NCI-H2196 (cell line): ENCODE measurements at regions not wholly inside any gene's neighbourhood (a gene's known extent, or its start where the extent isn't known, plus 50 kb on each side); places are given as distances from the start of the nearest gene placed in this dataset.

ENCODE experiments used
- DNase-seq: peaks from one replicate; lab custom pipeline; 2025; ENCODE audit not compliant: unreplicated experiment; lab: John Stamatoyannopoulos, UW

DNA sequence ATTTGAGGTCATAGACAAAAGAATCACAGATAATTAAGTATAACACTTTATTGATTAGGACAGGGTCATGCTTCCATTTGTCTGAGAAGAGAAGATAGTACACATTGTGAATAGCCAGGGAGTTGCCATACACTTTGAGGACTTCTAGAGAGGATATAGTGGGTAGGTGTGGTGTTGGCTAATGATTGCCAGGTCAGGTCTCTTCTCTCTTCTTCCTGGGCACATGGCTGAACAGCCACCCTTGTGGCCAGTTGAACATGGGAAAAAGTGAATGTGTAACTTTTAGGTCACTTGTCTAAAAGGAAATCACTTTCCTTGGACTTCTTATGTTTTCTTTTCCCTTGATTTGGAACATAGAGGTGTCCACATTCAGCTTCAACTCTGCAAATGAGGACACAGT lies 772.1 kb upstream of the MAP3K7 start:
- DNase-seq, result no peak

- DNase-seq, result no peak
These were observed 766.0 kb upstream of the MAP3K7 start for GRCh38 chr6:91352878-91353277.

GRCh38 chr6:91352321-91352720 lies 765.4 kb upstream of the MAP3K7 start:
- no peak for DNase-seq

GRCh38 chr6:91350146-91350908 lies 763.5 kb upstream of the MAP3K7 start:
- DNase-seq, result no peak

- no peak for DNase-seq
These were observed 754.6 kb upstream of the MAP3K7 start for GRCh38 chr6:91341473-91341872.

- DNase-seq, result no peak
These were observed 754.1 kb upstream of the MAP3K7 start for GRCh38 chr6:91340896-91341395.

DNA sequence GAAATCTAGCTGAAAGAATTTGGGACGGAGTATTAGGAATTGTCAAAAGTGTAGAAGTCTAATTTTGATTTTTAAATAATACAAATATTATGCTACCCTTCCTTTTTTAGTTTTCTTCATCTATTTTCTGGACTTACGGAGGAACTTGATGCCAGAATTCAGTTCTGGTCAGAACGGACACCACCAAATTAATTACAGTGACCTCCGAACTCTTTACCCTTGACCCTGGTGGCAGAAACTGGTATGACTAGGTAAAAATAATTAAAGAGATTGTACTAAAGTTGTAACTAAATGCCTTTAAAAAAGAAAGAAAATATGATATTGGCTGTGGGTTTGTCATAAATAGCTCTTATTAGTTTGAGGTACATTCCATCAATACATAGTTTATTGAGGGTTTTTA lies 751.1 kb upstream of the MAP3K7 start:
- DNase-seq, result no peak

DNA sequence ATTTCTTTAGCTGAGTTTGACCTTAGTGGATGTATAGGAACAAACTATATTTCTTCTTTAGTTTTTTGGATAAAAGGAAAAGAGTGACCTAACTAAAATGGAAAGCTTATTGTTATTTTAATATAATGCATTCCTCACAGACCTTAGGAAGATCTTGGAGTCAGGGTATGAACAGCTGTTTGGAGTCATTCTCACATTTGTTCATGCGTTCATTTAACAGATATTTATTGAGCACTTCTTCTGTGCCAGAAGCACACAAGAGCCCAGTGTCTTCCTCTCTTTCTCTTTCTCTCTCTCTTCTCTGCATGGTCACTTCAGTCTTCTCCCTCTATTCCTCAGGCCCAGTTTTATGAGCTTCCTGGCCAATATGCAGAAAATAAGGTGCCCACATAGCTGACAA lies 744.0 kb upstream of the MAP3K7 start:
- DNase-seq, result no peak

DNA sequence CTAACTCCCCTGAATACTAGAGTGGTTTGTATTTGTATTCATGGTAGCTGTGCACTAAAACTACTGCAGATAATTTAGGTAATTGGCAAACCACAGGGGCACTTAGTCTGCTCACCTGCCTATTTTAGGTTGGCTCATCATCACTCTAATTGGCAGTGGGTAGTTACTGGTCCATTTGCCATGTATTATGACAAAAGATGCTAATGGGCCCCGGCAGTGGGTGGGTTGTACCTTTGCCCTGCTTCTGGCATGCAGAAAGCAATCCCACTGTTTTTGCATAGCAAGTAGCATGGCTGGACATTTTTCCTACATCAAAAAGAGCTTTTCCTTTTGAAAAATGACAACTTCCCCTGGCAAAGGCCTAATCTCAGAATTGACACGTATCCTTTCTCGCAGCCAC lies 741.4 kb upstream of the MAP3K7 start:
- DNase-seq, result no peak

DNA sequence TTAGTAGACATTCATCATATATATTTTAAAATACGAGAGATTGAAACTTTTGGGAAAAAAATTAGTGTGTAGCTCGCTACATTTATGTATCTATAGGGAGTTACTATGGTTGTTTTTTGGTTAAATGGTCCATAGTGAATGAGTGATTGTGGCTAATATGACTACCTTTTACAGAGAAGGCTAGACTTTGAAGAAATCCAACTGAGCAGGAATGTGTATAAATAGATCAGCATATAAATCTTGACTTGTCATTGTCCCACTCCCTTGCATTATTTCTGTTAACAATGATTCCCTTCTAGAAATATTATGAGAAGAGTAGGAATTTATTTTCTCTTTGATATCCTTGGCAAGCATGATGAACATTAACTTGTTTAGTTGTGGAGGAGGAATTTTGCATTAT lies 737.8 kb upstream of the MAP3K7 start:
- DNase-seq, result no peak

DNA sequence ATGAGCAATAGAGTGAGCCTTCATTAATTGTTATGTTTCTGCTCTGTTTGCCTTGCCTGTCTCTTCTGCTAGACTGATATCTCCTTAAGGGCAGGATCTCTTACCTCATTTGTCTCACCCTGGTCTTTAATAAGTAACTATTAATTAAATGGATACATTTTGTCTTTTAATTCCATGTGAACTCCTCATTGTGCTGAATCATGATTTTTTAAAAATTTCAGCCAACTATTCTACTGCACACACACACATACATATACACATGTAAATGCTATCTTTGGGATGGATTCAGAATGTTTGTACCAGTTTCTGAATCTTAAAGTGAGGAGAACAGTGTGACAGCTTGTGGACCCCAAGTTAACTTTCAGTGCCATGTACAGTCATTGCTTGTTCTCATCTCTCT lies 731.1 kb upstream of the MAP3K7 start:
- DNase-seq, result no peak

- peak; percentile 2 for DNase-seq
These were observed 730.5 kb upstream of the MAP3K7 start for GRCh38 chr6:91317247-91317835.

GRCh38 chr6:91310178-91310577 lies 723.3 kb upstream of the MAP3K7 start:
- no peak for DNase-seq

DNA sequence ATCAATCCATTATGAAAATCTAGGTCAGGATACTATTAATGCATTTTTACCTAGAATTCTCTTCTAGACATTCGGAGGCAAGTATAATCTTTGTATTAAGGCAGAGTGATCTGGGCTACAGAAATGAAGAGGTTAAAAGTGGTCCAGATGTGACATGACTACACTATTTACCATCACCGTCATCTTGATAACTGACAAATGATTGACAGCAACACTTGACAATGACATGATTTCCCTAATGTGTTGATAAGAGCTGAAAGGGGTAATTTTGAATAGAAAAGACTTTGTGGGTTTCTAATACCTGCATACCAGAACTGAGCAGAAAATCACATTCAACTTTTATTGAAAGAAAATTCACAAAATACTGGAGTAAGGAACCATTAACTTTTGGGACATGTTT lies 718.9 kb upstream of the MAP3K7 start:
- DNase-seq, result no peak

DNA sequence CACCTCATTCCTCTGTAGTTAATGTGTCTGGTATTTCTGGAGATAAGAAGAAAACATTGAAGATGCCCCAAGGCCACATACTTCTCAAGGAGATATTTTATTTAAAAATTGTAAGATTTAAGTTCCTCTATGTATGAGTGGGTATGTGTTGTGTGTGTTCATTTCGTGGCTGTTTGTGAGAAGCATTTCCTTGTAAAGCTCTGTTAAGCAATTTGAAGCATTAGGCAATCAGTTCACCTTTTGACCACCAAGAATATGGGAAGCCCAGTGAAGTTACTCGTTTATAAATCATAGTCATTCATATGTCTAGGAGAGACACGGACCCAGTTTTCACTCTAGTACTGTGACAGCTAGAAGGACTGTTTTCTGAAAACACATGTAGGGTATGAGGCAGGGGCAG lies 717.6 kb upstream of the MAP3K7 start:
- no peak for DNase-seq

- DNase-seq, result no peak
These were observed 716.5 kb upstream of the MAP3K7 start for GRCh38 chr6:91303326-91303725.

- DNase-seq, result peak; percentile 12
These were observed 712.9 kb upstream of the MAP3K7 start for GRCh38 chr6:91299544-91300491.

GRCh38 chr6:91298543-91299145 lies 711.8 kb upstream of the MAP3K7 start:
- no peak for DNase-seq

DNA sequence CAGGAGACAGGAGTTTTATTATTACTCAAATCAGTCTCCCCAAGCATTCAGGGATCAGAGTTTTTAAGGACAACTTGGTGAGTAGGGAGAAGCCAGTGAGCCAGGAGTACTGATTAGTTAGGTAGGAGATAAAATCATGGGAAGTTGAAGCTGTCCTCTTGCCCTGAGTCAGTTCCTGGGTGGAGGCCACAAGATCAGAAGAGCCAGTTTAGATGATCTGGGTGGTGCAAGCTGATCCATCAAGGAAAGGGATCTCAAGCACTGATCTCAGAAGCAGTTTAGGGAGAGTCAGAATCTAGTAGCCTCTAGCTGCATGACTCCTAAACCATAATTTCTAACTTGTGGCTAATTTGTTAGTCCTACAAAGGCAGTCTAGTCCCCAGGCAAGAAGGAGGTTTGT lies 706.5 kb upstream of the MAP3K7 start:
- no peak for DNase-seq

DNA sequence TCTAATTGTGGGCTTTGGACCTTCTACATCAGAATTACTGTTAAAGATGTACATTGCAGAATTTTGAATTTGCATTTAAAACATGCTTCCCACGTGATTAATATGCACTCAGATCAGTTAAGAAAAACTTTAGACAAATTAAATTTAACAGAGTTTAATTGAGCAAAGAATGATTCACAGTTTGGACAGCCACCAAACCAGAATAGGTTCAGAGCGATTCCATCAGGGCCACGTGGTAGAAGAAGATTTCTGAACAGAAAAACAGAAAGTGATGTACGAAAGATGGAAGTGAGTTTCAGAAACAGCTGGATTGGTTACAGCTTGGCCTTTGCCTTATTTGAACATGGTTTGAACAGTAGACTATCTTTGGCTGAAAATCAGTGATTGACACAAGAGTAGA lies 704.2 kb upstream of the MAP3K7 start:
- DNase-seq, result no peak

DNA sequence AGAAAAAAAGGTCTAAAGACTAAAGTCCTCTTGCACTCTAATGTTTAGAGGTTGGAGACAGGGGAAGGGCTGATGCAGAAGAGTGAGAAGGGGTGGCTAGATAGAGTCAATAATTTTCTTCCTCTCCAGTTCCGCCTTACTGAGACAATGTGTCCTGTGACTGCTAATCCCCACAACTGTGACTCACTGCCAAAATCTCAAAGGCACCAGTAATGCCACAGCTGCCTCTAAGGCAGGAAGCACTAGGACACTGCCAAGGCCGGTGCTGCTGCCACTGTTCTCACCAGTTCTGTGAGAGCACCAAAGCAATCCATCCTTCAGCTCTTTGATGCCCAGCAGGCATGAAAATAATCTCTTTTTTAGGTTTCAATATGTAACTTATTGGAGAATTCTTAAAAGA lies 701.9 kb upstream of the MAP3K7 start:
- DNase-seq, result no peak
